Psoas muscle (tissue), 7 donors: ENCODE measurements at regions not wholly inside any gene's neighbourhood (a gene's known extent, or its start where the extent isn't known, plus 50 kb on each side); places are given as distances from the start of the nearest gene placed in this dataset.

Source experiments
- ATAC-seq, 4 donors: fragments of 200-7000 bp; cut with Tn5 transposase; one replicate each; pipeline ENCODE4 v1.9.1; 2020; ENCODE audit warnings: moderate library complexity in 3 of 4, mild to moderate bottlenecking in 2 of 4
- DNase-seq, 2 donors: peaks; one replicate each; pipeline ENCODE4 v3.0.0-alpha.2; 2020
- H3K27ac ChIP-seq: fragments of 200-600 bp; one replicate; pipeline ENCODE4 v1.8.0; 2022
- H3K27me3 ChIP-seq, 3 donors: fragments of 200-600 bp in 1 of 3; one replicate each; pipeline versions ENCODE4 v1.6.1 to v1.8.0; 2013 to 2022; ENCODE audit warnings: low read length in 2 of 3, mild to moderate bottlenecking in 2 of 3, moderate library complexity in 1 of 3; ENCODE audit not compliant: insufficient read depth in 3 of 3
- H3K36me3 ChIP-seq, 2 donors: fragments of 200-600 bp in 1 of 2; one replicate each; pipeline versions ENCODE4 v1.6.1 to v1.8.0; 2013 to 2022; ENCODE audit warnings: low read depth in 1 of 2, mild to moderate bottlenecking in 1 of 2, moderate library complexity in 1 of 2; ENCODE audit not compliant: insufficient read depth in 1 of 2
- H3K4me1 ChIP-seq: fragments of 200-600 bp; one replicate; pipeline ENCODE4 v1.8.0; 2022
- H3K4me3 ChIP-seq: fragments of 200-600 bp; one replicate; pipeline ENCODE4 v1.8.0; 2022; ENCODE audit warnings: mild to moderate bottlenecking
- H3K9me3 ChIP-seq: fragments of 200-600 bp; one replicate; pipeline ENCODE4 v1.8.0; 2022
- CTCF ChIP-seq: fragments of 200-600 bp; IDR thresholded peaks from one replicate; pipeline ENCODE4 v1.8.0; 2022; ENCODE audit warnings: antibody characterized with exemption
- WGBS, 3 donors: extraction: QIAGEN DNeasy Blood & Tissue Kit; methylation state at CpG; one replicate each; pipeline versions ENCODE4 v1.1.6 to v1.1.7; 2013; 5-methylcytosine and 5-hydroxymethylcytosine counted together
- intact Hi-C, 2 donors: fragments of 100-400 bp; cut with DNase I; formaldehyde crosslinking; loops; one replicate each; pipeline versions ENCODE4 v1.11.0 to v1.14.2; 2022
- donor health status: healthy with polysubstance abuse.
- donor health status: DM: no; HTN: no; CAD: no; lungs with moderate emphysema.
- donor health status: Bipolar disorder and iron deficiency.
- donor health status: healthy.
- donor health status: DM: yes; HTN: yes; CAD: no.
- donor health status: DM: no; HTN: no; CAD: no.
- donor health status: DM: yes; HTN: yes; CAD: no.

GRCh38 chr5:39628348-39628747 lies 203.6 kb upstream of the DAB2 start:
- intact Hi-C loops: no loop called here
- Histone ChIP-seq H3K36me3 (no peaks in the 10 kb centered on the region), H3K9me3 (no peaks in the 10 kb centered on the region), H3K27me3 (no peaks in the 10 kb centered on the region), H3K4me1 (no peaks in the 10 kb centered on the region), H3K4me3 (no peak overlapping the region), H3K27ac (no peak overlapping the region)
- no peak for TF ChIP-seq CTCF
- 83 to 92% (median 85%) methylated on average over 2 of the region's 2 CpGs for WGBS, 3 donors
- ATAC-seq (no peak), DNase-seq (no peak)

GRCh38 chr5:39624890-39625289 lies 200.1 kb upstream of the DAB2 start:
- DNase-seq: no peak
- Histone ChIP-seq H3K36me3 (no peaks in the 10 kb centered on the region), H3K4me1 (no peaks in the 10 kb centered on the region), H3K27me3 (no peaks in the 10 kb centered on the region), H3K27ac (no peak overlapping the region), H3K9me3 (no peaks in the 10 kb centered on the region), H3K4me3 (no peak overlapping the region)
- no peak for ATAC-seq
- WGBS, 3 donors: 61 to 74% (median 62%) methylated on average over 2 of the region's 2 CpGs
- TF ChIP-seq CTCF: no peak
- intact Hi-C loops: no loop called here

- DNase-seq (no peak), ATAC-seq (no peak)
- H3K4me3 ChIP-seq: no peak overlapping the region
- TF ChIP-seq CTCF: no peak
- H3K4me1 ChIP-seq: no peaks in the 10 kb centered on the region
- H3K27me3 ChIP-seq: no peaks in the 10 kb centered on the region
- intact Hi-C loops: no loop called here
- no peaks in the 10 kb centered on the region for H3K9me3 ChIP-seq
- no peak overlapping the region for H3K27ac ChIP-seq
- WGBS, 3 donors: 67 to 77% (median 73%) methylated on average over 1 of the region's 1 CpG
- H3K36me3 ChIP-seq: no peaks in the 10 kb centered on the region
These were observed 199.6 kb upstream of the DAB2 start for GRCh38 chr5:39624268-39624886.

- TF ChIP-seq CTCF: no peak
- DNase-seq (no peak), ATAC-seq (no peak)
- Histone ChIP-seq H3K4me3 (no peak overlapping the region), H3K27ac (no peak overlapping the region), H3K9me3 (no peaks in the 10 kb centered on the region), H3K36me3 (no peaks in the 10 kb centered on the region), H3K27me3 (no peaks in the 10 kb centered on the region), H3K4me1 (no peaks in the 10 kb centered on the region)
- 73 to 76% (median 74%) methylated on average over 5 of the region's 5 CpGs for WGBS, 3 donors
- intact Hi-C loops: no loop called here
These were observed 198.6 kb upstream of the DAB2 start for GRCh38 chr5:39623291-39623865.

- Histone ChIP-seq H3K4me3 (no peak overlapping the region), H3K27ac (no peak overlapping the region), H3K4me1 (no peaks in the 10 kb centered on the region), H3K36me3 (no peaks in the 10 kb centered on the region), H3K27me3 (no peaks in the 10 kb centered on the region), H3K9me3 (no peaks in the 10 kb centered on the region)
- intact Hi-C loops: no loop called here
- no peak for TF ChIP-seq CTCF
- DNase-seq (no peak), ATAC-seq (no peak)
- WGBS, 3 donors: 78 to 89% (median 85%) methylated on average over 6 of the region's 6 CpGs
These were observed 197.5 kb upstream of the DAB2 start for GRCh38 chr5:39622281-39622680.
